Nephron (organoid): ENCODE measurements at regions not wholly inside any gene's neighbourhood (a gene's known extent, or its start where the extent isn't known, plus 50 kb on each side); places are given as distances from the start of the nearest gene placed in this dataset.
A peak's percentile ranks its signal among the peaks of the same experiment; 100 is the strongest.

Source experiments
- H3K27ac Mint-ChIP-seq, 3 experiments: 2 replicates each; pipeline ENCODE4 v1.8.0; 2020; ENCODE audit warnings: mixed read lengths in 3 of 3, mild to moderate bottlenecking in 2 of 3, moderate library complexity in 1 of 3
- H3K27me3 Mint-ChIP-seq: 2 replicates; pipeline ENCODE4 v1.8.0; 2021; ENCODE audit warnings: low read depth, mild to moderate bottlenecking, moderate library complexity, mixed read lengths
- H3K36me3 Mint-ChIP-seq: 2 replicates; pipeline ENCODE4 v1.8.0; 2020; ENCODE audit warnings: low read depth, mixed read lengths
- H3K4me1 Mint-ChIP-seq: 2 replicates; pipeline ENCODE4 v1.8.0; 2020; ENCODE audit warnings: mixed read lengths
- H3K4me3 Mint-ChIP-seq, 3 experiments: 2 replicates each; pipeline ENCODE4 v1.8.0; 2020; ENCODE audit warnings: mild to moderate bottlenecking in 3 of 3, mixed read lengths in 3 of 3, moderate library complexity in 2 of 3
- H3K9me3 Mint-ChIP-seq: 2 replicates; pipeline ENCODE4 v1.8.0; 2020; ENCODE audit warnings: mixed read lengths
- CTCF ChIP-seq, 3 experiments: fragments of 200-600 bp; sonication (generic); IDR thresholded peaks; one replicate each; pipeline ENCODE4 v1.5.0; 2021; ENCODE audit warnings: antibody characterized with exemption in 3 of 3; ENCODE audit not compliant: unreplicated experiment in 3 of 3

- Mint-ChIP-seq H3K9me3 (no peaks in the 10 kb centered on the region), H3K27ac (no peak overlapping the region), H3K27me3 (no peaks in the 10 kb centered on the region), H3K36me3 (no peaks in the 10 kb centered on the region), H3K4me1 (peaks cover 13% of the 10 kb centered on the region), H3K4me3 (no peak overlapping the region)
- no peak for TF ChIP-seq CTCF (IDR thresholded peaks at IDR 0.05; ENCODE audit: unreplicated experiment in 3 of 3)
Measured at GRCh38 chr1:115465802-115466363, 127.8 kb upstream of the NGF start.

GRCh38 chr1:115463347-115463746, 125.3 kb upstream of the NGF start:
- Mint-ChIP-seq H3K4me1 (peaks cover 12% of the 10 kb centered on the region), H3K9me3 (no peaks in the 10 kb centered on the region), H3K4me3 (no peak overlapping the region), H3K27me3 (peaks cover 3% of the 10 kb centered on the region), H3K36me3 (no peaks in the 10 kb centered on the region), H3K27ac (no peak overlapping the region)
- peak in 1 of 3 experiments; percentile 14 for TF ChIP-seq CTCF (IDR thresholded peaks at IDR 0.05; ENCODE audit: unreplicated experiment in 3 of 3)

GRCh38 chr1:115462566-115463076, 124.6 kb upstream of the NGF start:
- Mint-ChIP-seq H3K9me3 (no peaks in the 10 kb centered on the region), H3K4me3 (no peak overlapping the region), H3K36me3 (no peaks in the 10 kb centered on the region), H3K4me1 (peaks cover 11% of the 10 kb centered on the region), H3K27me3 (peaks cover 3% of the 10 kb centered on the region), H3K27ac (no peak overlapping the region)
- TF ChIP-seq CTCF (IDR thresholded peaks at IDR 0.05; ENCODE audit: unreplicated experiment in 3 of 3): no peak

- Mint-ChIP-seq H3K27me3 (peaks cover 3% of the 10 kb centered on the region), H3K4me1 (peaks cover 15% of the 10 kb centered on the region), H3K36me3 (no peaks in the 10 kb centered on the region), H3K9me3 (no peaks in the 10 kb centered on the region), H3K27ac (no peak overlapping the region), H3K4me3 (no peak overlapping the region)
- TF ChIP-seq CTCF (IDR thresholded peaks at IDR 0.05; ENCODE audit: unreplicated experiment in 3 of 3): no peak
Measured at GRCh38 chr1:115461526-115461925, 123.5 kb upstream of the NGF start.

- Mint-ChIP-seq H3K4me3 (no peak overlapping the region), H3K4me1 (peaks cover 28% of the 10 kb centered on the region), H3K27me3 (peaks cover 3% of the 10 kb centered on the region), H3K27ac (peak overlapping the region in 1 of 3 experiments; percentile 57), H3K9me3 (no peaks in the 10 kb centered on the region), H3K36me3 (no peaks in the 10 kb centered on the region)
- TF ChIP-seq CTCF (IDR thresholded peaks at IDR 0.05; ENCODE audit: unreplicated experiment in 3 of 3): no peak
Measured at GRCh38 chr1:115459161-115459560, 121.1 kb upstream of the NGF start.
